Esophagus muscularis mucosa (tissue), 4 donors: ENCODE measurements at regions not wholly inside any gene's neighbourhood (a gene's known extent, or its start where the extent isn't known, plus 50 kb on each side); places are given as distances from the start of the nearest gene placed in this dataset.

Source experiments
- DNase-seq: peaks from one replicate; pipeline ENCODE4 v3.0.0-alpha.2; 2017; ENCODE audit errors: extremely low spot score
- H3K27ac ChIP-seq, 4 donors: fragments of 200-600 bp; sonication (generic); replicated peaks in 1 of 4; 1 replicate in 3 of 4; 2 replicates in 1 of 4; pipeline ENCODE4 v1.5.1; 2016 to 2019; ENCODE audit warnings: mild to moderate bottlenecking in 1 of 4
- H3K27me3 ChIP-seq, 4 donors: fragments of 200-600 bp; sonication (generic); one replicate each; pipeline versions ENCODE4 v1.5.1 to v1.6.0; 2016 to 2019
- H3K36me3 ChIP-seq, 4 donors: fragments of 200-600 bp; sonication (generic); one replicate each; pipeline ENCODE4 v1.5.1; 2016 to 2019
- H3K4me1 ChIP-seq, 4 donors: fragments of 200-600 bp; sonication (generic); one replicate each; pipeline ENCODE4 v1.5.1; 2016 to 2019
- H3K4me3 ChIP-seq, 4 donors: fragments of 200-600 bp; sonication (generic); 1 replicate in 2 of 4; 2 replicates in 2 of 4; pipeline ENCODE4 v1.5.1; 2016 to 2019; ENCODE audit warnings: mild to moderate bottlenecking in 4 of 4, moderate library complexity in 1 of 4
- H3K9me3 ChIP-seq, 4 donors: fragments of 200-600 bp; sonication (generic); 1 replicate in 3 of 4; 2 replicates in 1 of 4; pipeline ENCODE4 v1.5.1; 2016 to 2019
- CTCF ChIP-seq, 3 experiments: fragments of 200-600 bp in 2 of 3; fragments of 450-650 bp in 1 of 3; sonication (generic) in 2 of 3; IDR thresholded peaks; one replicate each; pipeline ENCODE4 v1.5.1; 2017 to 2019; ENCODE audit warnings: antibody characterized with exemption in 3 of 3, mild to moderate bottlenecking in 2 of 3, moderate library complexity in 1 of 3
- EP300 ChIP-seq: sonication (generic); formaldehyde crosslinking; IDR thresholded peaks from one replicate; pipeline ENCODE4 v1.6.1; 2017; ENCODE audit warnings: antibody characterized with exemption
- POLR2A ChIP-seq: fragments of 450-650 bp; IDR thresholded peaks from one replicate; pipeline ENCODE4 v1.6.1; 2017; ENCODE audit warnings: antibody characterized with exemption, moderate library complexity, mild to moderate bottlenecking, low read depth
- POLR2AphosphoS5 ChIP-seq, 2 donors: sonication (generic); formaldehyde crosslinking; IDR thresholded peaks; one replicate each; pipeline ENCODE4 v1.6.1; 2017; ENCODE audit warnings: antibody characterized with exemption in 2 of 2
- WGBS: methylation state at CpG from one replicate; pipeline ENCODE4 v1.1.5; 2018; 5-methylcytosine and 5-hydroxymethylcytosine counted together
- intact Hi-C: fragments of 100-400 bp; cut with DNase I; formaldehyde crosslinking; loops from one replicate; pipeline ENCODE4 v1.15.1; 2023

DNA sequence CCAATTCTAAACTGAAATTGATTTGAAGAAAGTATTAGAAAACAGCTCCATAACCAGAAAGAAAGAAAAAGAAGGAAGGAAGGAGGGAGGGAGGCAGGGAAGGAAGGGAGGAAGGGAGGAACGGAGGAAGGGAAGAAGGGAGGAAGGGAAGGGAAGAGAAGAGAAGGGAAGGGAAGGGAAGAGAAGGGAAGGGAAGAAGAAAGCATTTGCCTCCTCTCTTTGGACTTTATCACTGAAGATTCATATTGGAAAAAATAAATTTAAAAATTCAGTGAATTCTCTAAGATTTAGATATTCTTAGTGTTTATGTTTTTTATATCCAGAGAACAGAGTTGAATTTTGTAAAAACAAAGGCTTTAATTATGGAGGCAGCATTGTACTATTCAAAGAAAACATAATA, 68.5 kb upstream of the NXT1 start:
- Histone ChIP-seq H3K4me1 (no peaks in the 10 kb centered on the region), H3K36me3 (no peaks in the 10 kb centered on the region), H3K9me3 (no peaks in the 10 kb centered on the region), H3K27me3 (no peaks in the 10 kb centered on the region), H3K27ac (no peak overlapping the region), H3K4me3 (no peak overlapping the region)
- TF ChIP-seq POLR2AphosphoS5 (IDR thresholded peaks at IDR 0.05) (no peak), POLR2A (no peak), CTCF (IDR thresholded peaks at IDR 0.05) (no peak), EP300 (no peak)
- WGBS: 56% methylated on average over 1 of the region's 1 CpG
- no peak for DNase-seq
- intact Hi-C loops: no loop called here

- H3K4me3 ChIP-seq: no peak overlapping the region
- H3K4me1 ChIP-seq: no peaks in the 10 kb centered on the region
- H3K27me3 ChIP-seq: no peaks in the 10 kb centered on the region
- no peak for TF ChIP-seq CTCF (IDR thresholded peaks at IDR 0.05)
- TF ChIP-seq EP300: no peak
- TF ChIP-seq POLR2AphosphoS5 (IDR thresholded peaks at IDR 0.05): no peak
- no peak for TF ChIP-seq POLR2A
- 84% methylated on average over 7 of the region's 7 CpGs for WGBS
- H3K9me3 ChIP-seq: no peaks in the 10 kb centered on the region
- H3K36me3 ChIP-seq: no peaks in the 10 kb centered on the region
- intact Hi-C loops: no loop called here
- no peak overlapping the region for H3K27ac ChIP-seq
- no peak for DNase-seq
Observed at GRCh38 chr20:23279836-23280235, 70.8 kb upstream of the NXT1 start.

DNA sequence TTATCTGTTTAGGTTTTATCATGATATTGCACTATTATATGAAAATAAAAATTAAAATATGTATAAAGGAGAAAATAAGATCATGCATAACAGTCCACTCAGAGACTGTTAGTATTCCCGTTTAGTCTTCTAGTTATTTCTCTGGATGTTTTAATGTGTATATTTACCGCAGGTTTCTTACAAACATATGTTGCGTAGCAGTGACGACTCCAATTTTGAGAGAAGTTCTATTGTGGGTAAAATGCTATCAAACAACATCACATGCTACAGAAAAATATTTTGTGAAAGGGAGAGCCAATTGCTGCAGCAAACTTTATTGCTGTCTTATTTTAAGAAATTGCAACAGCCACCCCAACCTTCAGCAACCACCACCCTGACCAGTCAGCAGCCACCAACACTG, 72.4 kb upstream of the NXT1 start:
- 78% methylated on average over 4 of the region's 4 CpGs for WGBS
- Histone ChIP-seq H3K36me3 (no peaks in the 10 kb centered on the region), H3K27ac (no peak overlapping the region), H3K4me3 (no peak overlapping the region), H3K27me3 (no peaks in the 10 kb centered on the region), H3K4me1 (no peaks in the 10 kb centered on the region), H3K9me3 (no peaks in the 10 kb centered on the region)
- intact Hi-C loops: no loop called here
- no peak for DNase-seq
- no peak for TF ChIP-seq CTCF (IDR thresholded peaks at IDR 0.05)
- no peak for TF ChIP-seq POLR2AphosphoS5 (IDR thresholded peaks at IDR 0.05)
- no peak for TF ChIP-seq EP300
- TF ChIP-seq POLR2A: no peak

- H3K4me3 ChIP-seq: no peak overlapping the region
- DNase-seq: no peak
- no peaks in the 10 kb centered on the region for H3K27me3 ChIP-seq
- intact Hi-C loops: no loop called here
- H3K36me3 ChIP-seq: no peaks in the 10 kb centered on the region
- H3K27ac ChIP-seq: no peak overlapping the region
- WGBS: 76% methylated on average over 2 of the region's 2 CpGs
- no peaks in the 10 kb centered on the region for H3K4me1 ChIP-seq
- TF ChIP-seq POLR2A (no peak), POLR2AphosphoS5 (IDR thresholded peaks at IDR 0.05) (no peak), EP300 (no peak), CTCF (IDR thresholded peaks at IDR 0.05) (no peak)
- H3K9me3 ChIP-seq: no peaks in the 10 kb centered on the region
Observed at GRCh38 chr20:23277316-23277715, 73.3 kb upstream of the NXT1 start.

- WGBS: 67% methylated on average over 1 of the region's 3 CpGs
- no peaks in the 10 kb centered on the region for H3K9me3 ChIP-seq
- no peaks in the 10 kb centered on the region for H3K27me3 ChIP-seq
- TF ChIP-seq POLR2AphosphoS5 (IDR thresholded peaks at IDR 0.05) (no peak), CTCF (IDR thresholded peaks at IDR 0.05) (no peak), POLR2A (no peak), EP300 (no peak)
- H3K4me3 ChIP-seq: no peak overlapping the region
- H3K27ac ChIP-seq: no peak overlapping the region
- H3K4me1 ChIP-seq: peaks cover 0 to 8% (median 3%) of the 10 kb centered on the region in 4 donors
- intact Hi-C loops: no loop called here
- no peaks in the 10 kb centered on the region for H3K36me3 ChIP-seq
- no peak for DNase-seq
Observed at GRCh38 chr20:23273776-23274175, 76.8 kb upstream of the NXT1 start.
